K562 (cell line): ENCODE measurements at regions not wholly inside any gene's neighbourhood (a gene's known extent, or its start where the extent isn't known, plus 50 kb on each side); places are given as distances from the start of the nearest gene placed in this dataset.
A peak's percentile ranks its signal among the peaks of the same experiment; 100 is the strongest.

Experiments used
- ARID2 ChIP-seq: fragments of 450-650 bp; IDR thresholded peaks from 2 replicates; pipeline ENCODE4 v1.6.1; 2017; ENCODE audit warnings: antibody characterized with exemption, mild to moderate bottlenecking
- ERF ChIP-seq: fragments of 450-650 bp; formaldehyde crosslinking; IDR thresholded peaks from 2 replicates; pipeline ENCODE4 v1.4.0; 2020; ENCODE audit warnings: mild to moderate bottlenecking, mixed read lengths
- MAZ ChIP-seq, 2 experiments: fragments of 450-650 bp in 1 of 2; sonication (generic) in 1 of 2; formaldehyde crosslinking; IDR thresholded peaks in 1 of 2; conservative IDR thresholded peaks in 1 of 2; 2 replicates each; pipeline versions ENCODE4 v1.4.0 to v1.5.0; 2020; ENCODE audit warnings: mild to moderate bottlenecking in 1 of 2, missing genetic modification reagents in 1 of 2
- RUNX1 ChIP-seq: sonication (generic); IDR thresholded peaks from 2 replicates; pipeline ENCODE4 v1.6.1; 2016; ENCODE audit warnings: antibody characterized with exemption, low read depth
- SMC3 ChIP-seq: conservative IDR thresholded peaks from 2 replicates; pipeline ENCODE4 v1.6.1; 2011; ENCODE audit warnings: low read depth, low read length, improper control_type of control experiment; ENCODE audit not compliant: insufficient read depth
- TF ChIP-seq, protein P1 (sequence below): fragments of 450-650 bp; formaldehyde crosslinking; IDR thresholded peaks from 2 replicates; pipeline ENCODE4 v1.4.0; 2022; ENCODE audit warnings: missing genetic modification characterization
- TF ChIP-seq, protein P2 (sequence below): sonication (generic); formaldehyde crosslinking; IDR thresholded peaks from 2 replicates; pipeline ENCODE4 v1.8.1; 2022; ENCODE audit warnings: missing genetic modification reagents
- TF ChIP-seq, protein P3 (sequence below): IDR thresholded peaks from 2 replicates; pipeline ENCODE4 v1.6.1; 2012; ENCODE audit warnings: low read depth, low read length, improper control_type of control experiment, borderline replicate concordance
- TF ChIP-seq, protein P4 (sequence below): fragments of 450-650 bp; IDR thresholded peaks from 2 replicates; pipeline ENCODE4 v1.6.1; 2016; ENCODE audit warnings: mild to moderate bottlenecking, moderate library complexity

DNA sequence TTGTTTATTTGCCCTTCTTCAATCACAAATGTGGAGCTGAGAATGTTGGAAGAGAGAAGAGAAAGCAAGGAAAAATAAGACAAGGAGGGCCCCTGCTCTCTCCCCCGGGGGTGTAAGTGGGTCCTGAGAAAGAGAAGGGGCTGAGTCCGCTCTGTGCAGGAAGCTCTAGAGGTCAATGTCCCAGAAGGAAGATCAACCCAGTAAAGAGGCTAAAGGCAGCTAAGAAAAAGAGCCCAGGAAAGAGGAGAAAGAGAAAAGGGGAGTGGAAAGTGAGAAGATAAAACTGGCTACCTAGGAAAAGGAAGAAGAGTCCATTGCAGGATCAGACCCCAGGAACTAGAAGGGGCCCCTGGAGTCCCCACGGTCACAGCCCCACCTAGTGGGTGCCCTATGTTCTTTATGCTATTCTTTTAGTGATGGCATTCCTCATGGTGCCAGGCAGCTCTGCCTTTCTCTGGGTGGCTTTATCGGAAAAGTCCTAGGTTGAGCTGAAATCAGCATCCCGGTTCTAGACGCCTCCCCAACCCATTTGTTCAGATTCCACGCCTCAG, 583.4 kb downstream of the ACTL7B start (continued):
- TF ChIP-seq, protein P1, sequence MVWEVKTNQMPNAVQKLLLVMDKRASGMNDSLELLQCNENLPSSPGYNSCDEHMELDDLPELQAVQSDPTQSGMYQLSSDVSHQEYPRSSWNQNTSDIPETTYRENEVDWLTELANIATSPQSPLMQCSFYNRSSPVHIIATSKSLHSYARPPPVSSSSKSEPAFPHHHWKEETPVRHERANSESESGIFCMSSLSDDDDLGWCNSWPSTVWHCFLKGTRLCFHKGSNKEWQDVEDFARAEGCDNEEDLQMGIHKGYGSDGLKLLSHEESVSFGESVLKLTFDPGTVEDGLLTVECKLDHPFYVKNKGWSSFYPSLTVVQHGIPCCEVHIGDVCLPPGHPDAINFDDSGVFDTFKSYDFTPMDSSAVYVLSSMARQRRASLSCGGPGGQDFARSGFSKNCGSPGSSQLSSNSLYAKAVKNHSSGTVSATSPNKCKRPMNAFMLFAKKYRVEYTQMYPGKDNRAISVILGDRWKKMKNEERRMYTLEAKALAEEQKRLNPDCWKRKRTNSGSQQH (CRISPR knock-in tag), result no peak
- no peak for TF ChIP-seq ERF (CRISPR knock-in tag)
- TF ChIP-seq MAZ (CRISPR knock-in tag; conservative IDR thresholded peaks at IDR 0.05 in 1 of 2, IDR thresholded peaks at IDR 0.05 in 1 of 2), result 0 out of 4 replicates have a peak, but pooled peaks of 1 of the 2 experiments have one; percentile 28
- TF ChIP-seq, protein P2, sequence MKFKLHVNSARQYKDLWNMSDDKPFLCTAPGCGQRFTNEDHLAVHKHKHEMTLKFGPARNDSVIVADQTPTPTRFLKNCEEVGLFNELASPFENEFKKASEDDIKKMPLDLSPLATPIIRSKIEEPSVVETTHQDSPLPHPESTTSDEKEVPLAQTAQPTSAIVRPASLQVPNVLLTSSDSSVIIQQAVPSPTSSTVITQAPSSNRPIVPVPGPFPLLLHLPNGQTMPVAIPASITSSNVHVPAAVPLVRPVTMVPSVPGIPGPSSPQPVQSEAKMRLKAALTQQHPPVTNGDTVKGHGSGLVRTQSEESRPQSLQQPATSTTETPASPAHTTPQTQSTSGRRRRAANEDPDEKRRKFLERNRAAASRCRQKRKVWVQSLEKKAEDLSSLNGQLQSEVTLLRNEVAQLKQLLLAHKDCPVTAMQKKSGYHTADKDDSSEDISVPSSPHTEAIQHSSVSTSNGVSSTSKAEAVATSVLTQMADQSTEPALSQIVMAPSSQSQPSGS (CRISPR knock-in tag), result no peak
- peak; percentile 31; the same call in 1 of the 2 replicates for TF ChIP-seq ARID2
- TF ChIP-seq, protein P3, sequence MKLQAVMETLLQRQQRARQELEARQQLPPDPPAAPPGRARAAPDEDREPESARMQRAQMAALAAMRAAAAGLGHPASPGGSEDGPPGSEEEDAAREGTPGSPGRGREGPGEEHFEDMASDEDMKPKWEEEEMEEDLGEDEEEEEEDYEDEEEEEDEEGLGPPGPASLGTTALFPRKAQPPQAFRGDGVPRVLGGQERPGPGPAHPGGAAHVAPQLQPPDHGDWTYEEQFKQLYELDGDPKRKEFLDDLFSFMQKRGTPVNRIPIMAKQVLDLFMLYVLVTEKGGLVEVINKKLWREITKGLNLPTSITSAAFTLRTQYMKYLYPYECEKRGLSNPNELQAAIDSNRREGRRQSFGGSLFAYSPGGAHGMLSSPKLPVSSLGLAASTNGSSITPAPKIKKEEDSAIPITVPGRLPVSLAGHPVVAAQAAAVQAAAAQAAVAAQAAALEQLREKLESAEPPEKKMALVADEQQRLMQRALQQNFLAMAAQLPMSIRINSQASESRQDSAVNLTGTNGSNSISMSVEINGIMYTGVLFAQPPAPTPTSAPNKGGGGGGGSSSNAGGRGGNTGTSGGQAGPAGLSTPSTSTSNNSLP, result no peak
- TF ChIP-seq, protein P4, sequence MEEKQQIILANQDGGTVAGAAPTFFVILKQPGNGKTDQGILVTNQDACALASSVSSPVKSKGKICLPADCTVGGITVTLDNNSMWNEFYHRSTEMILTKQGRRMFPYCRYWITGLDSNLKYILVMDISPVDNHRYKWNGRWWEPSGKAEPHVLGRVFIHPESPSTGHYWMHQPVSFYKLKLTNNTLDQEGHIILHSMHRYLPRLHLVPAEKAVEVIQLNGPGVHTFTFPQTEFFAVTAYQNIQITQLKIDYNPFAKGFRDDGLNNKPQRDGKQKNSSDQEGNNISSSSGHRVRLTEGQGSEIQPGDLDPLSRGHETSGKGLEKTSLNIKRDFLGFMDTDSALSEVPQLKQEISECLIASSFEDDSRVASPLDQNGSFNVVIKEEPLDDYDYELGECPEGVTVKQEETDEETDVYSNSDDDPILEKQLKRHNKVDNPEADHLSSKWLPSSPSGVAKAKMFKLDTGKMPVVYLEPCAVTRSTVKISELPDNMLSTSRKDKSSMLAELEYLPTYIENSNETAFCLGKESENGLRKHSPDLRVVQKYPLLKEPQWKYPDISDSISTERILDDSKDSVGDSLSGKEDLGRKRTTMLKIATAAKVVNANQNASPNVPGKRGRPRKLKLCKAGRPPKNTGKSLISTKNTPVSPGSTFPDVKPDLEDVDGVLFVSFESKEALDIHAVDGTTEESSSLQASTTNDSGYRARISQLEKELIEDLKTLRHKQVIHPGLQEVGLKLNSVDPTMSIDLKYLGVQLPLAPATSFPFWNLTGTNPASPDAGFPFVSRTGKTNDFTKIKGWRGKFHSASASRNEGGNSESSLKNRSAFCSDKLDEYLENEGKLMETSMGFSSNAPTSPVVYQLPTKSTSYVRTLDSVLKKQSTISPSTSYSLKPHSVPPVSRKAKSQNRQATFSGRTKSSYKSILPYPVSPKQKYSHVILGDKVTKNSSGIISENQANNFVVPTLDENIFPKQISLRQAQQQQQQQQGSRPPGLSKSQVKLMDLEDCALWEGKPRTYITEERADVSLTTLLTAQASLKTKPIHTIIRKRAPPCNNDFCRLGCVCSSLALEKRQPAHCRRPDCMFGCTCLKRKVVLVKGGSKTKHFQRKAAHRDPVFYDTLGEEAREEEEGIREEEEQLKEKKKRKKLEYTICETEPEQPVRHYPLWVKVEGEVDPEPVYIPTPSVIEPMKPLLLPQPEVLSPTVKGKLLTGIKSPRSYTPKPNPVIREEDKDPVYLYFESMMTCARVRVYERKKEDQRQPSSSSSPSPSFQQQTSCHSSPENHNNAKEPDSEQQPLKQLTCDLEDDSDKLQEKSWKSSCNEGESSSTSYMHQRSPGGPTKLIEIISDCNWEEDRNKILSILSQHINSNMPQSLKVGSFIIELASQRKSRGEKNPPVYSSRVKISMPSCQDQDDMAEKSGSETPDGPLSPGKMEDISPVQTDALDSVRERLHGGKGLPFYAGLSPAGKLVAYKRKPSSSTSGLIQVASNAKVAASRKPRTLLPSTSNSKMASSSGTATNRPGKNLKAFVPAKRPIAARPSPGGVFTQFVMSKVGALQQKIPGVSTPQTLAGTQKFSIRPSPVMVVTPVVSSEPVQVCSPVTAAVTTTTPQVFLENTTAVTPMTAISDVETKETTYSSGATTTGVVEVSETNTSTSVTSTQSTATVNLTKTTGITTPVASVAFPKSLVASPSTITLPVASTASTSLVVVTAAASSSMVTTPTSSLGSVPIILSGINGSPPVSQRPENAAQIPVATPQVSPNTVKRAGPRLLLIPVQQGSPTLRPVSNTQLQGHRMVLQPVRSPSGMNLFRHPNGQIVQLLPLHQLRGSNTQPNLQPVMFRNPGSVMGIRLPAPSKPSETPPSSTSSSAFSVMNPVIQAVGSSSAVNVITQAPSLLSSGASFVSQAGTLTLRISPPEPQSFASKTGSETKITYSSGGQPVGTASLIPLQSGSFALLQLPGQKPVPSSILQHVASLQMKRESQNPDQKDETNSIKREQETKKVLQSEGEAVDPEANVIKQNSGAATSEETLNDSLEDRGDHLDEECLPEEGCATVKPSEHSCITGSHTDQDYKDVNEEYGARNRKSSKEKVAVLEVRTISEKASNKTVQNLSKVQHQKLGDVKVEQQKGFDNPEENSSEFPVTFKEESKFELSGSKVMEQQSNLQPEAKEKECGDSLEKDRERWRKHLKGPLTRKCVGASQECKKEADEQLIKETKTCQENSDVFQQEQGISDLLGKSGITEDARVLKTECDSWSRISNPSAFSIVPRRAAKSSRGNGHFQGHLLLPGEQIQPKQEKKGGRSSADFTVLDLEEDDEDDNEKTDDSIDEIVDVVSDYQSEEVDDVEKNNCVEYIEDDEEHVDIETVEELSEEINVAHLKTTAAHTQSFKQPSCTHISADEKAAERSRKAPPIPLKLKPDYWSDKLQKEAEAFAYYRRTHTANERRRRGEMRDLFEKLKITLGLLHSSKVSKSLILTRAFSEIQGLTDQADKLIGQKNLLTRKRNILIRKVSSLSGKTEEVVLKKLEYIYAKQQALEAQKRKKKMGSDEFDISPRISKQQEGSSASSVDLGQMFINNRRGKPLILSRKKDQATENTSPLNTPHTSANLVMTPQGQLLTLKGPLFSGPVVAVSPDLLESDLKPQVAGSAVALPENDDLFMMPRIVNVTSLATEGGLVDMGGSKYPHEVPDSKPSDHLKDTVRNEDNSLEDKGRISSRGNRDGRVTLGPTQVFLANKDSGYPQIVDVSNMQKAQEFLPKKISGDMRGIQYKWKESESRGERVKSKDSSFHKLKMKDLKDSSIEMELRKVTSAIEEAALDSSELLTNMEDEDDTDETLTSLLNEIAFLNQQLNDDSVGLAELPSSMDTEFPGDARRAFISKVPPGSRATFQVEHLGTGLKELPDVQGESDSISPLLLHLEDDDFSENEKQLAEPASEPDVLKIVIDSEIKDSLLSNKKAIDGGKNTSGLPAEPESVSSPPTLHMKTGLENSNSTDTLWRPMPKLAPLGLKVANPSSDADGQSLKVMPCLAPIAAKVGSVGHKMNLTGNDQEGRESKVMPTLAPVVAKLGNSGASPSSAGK, result no peak
- peak; percentile 54; the same call in 1 of the 2 replicates for TF ChIP-seq SMC3
- no peak for TF ChIP-seq RUNX1
